KMS-11 (cell line): ENCODE measurements at regions not wholly inside any gene's neighbourhood (a gene's known extent, or its start where the extent isn't known, plus 50 kb on each side); places are given as distances from the start of the nearest gene placed in this dataset.

Experiments used
- H2AFZ ChIP-seq: fragments of 200-600 bp; sonication (generic); 2 replicates; pipeline ENCODE4 v1.6.1; 2016; ENCODE audit warnings: antibody characterized with exemption, mixed run types, low read depth
- H3K27ac ChIP-seq: fragments of 200-600 bp; sonication (generic); 2 replicates; pipeline ENCODE4 v1.6.1; 2016; ENCODE audit warnings: mild to moderate bottlenecking, mixed run types
- H3K27me3 ChIP-seq: fragments of 200-600 bp; sonication (generic); 2 replicates; pipeline ENCODE4 v1.6.1; 2017; ENCODE audit warnings: mild to moderate bottlenecking, low read depth, mixed run types, moderate library complexity; ENCODE audit not compliant: insufficient read depth
- H3K36me3 ChIP-seq: fragments of 200-600 bp; sonication (generic); 2 replicates; pipeline ENCODE4 v1.6.1; 2017; ENCODE audit warnings: mild to moderate bottlenecking, mixed run types; ENCODE audit not compliant: insufficient read depth
- H3K4me1 ChIP-seq: fragments of 200-600 bp; sonication (generic); 2 replicates; pipeline ENCODE4 v1.6.1; 2016; ENCODE audit warnings: mild to moderate bottlenecking, low read depth, mixed run types; ENCODE audit not compliant: poor library complexity, severe bottlenecking
- H3K4me2 ChIP-seq: fragments of 200-600 bp; sonication (generic); 2 replicates; pipeline ENCODE4 v1.7.0; 2016; ENCODE audit warnings: mild to moderate bottlenecking, mixed run types
- H3K4me3 ChIP-seq: fragments of 200-600 bp; sonication (generic); IDR thresholded peaks from 2 replicates; pipeline ENCODE4 v1.6.1; 2017; ENCODE audit warnings: low read depth, low read length, mixed read lengths; ENCODE audit not compliant: insufficient read depth
- H3K79me2 ChIP-seq: fragments of 200-600 bp; sonication (generic); 2 replicates; pipeline ENCODE4 v1.6.1; 2016; ENCODE audit warnings: low read depth, mixed run types; ENCODE audit not compliant: insufficient read depth
- H3K9ac ChIP-seq: fragments of 200-600 bp; sonication (generic); 2 replicates; pipeline ENCODE4 v1.6.1; 2016; ENCODE audit warnings: mild to moderate bottlenecking, mixed run types
- H4K20me1 ChIP-seq: fragments of 200-600 bp; sonication (generic); 2 replicates; pipeline ENCODE4 v1.6.1; 2016; ENCODE audit warnings: mild to moderate bottlenecking, mixed run types; ENCODE audit not compliant: insufficient read depth
- CTCF ChIP-seq: fragments of 200-600 bp; sonication (generic); conservative IDR thresholded peaks from 2 replicates; pipeline ENCODE4 v1.6.1; 2017; ENCODE audit warnings: low read depth, mild to moderate bottlenecking, antibody characterized with exemption, low read length, moderate library complexity, mixed read lengths

DNA sequence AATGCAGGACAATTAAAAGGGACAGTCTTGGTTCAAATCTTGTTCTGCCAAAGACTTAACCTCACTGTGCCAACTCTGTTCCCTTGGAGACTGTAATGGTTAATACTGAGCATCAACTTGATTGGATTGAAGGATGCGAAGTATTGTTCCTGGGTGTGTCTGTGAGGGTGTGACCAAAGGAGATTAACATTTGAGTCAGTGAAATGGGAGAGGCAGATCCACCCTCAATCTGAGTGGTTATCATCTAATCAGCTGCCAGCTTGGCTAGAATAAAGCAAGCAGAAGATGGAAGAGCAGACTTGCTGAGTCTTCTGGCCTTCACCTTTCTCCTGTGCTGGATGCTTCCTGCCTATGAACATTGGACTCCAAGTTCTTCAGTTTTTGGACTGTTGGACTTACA is 474.4 kb downstream of the CD83 start:
- no peak for TF ChIP-seq CTCF
- no peaks in the 10 kb centered on the region for H3K79me2 ChIP-seq
- H3K4me3 ChIP-seq, result no peak overlapping the region
- no peaks in the 10 kb centered on the region for H3K27me3 ChIP-seq
- H3K27ac ChIP-seq, result no peak overlapping the region
- H3K36me3 ChIP-seq, result no peaks in the 10 kb centered on the region
- H2AFZ ChIP-seq, result no peak overlapping the region
- H3K4me2 ChIP-seq, result no peak overlapping the region
- H3K9ac ChIP-seq, result no peak overlapping the region
- no peaks in the 10 kb centered on the region for H4K20me1 ChIP-seq
- no peaks in the 10 kb centered on the region for H3K4me1 ChIP-seq

DNA sequence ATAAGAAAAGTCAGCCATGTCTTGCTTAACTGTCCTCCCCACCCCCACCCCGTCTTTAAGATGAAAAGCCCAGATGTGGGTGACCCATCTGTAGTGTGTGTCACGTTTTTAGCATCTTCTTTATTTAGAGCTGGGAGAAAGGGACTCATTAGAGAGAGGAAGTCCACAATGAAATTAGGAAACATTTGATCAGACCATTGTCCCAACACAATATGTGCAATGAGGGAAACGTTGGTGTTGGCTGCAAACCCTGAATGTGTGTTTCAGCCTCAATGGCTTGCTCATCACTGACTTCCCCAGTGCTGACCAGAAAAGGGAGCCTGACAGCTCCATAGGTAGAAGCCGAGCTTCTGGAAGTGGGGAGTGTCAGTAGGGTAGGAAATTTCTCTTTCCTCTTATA is 475.7 kb downstream of the CD83 start:
- H3K27ac ChIP-seq, result no peak overlapping the region
- H3K4me2 ChIP-seq, result no peak overlapping the region
- H2AFZ ChIP-seq, result no peak overlapping the region
- H3K9ac ChIP-seq, result no peak overlapping the region
- H3K36me3 ChIP-seq, result no peaks in the 10 kb centered on the region
- no peak for TF ChIP-seq CTCF
- no peaks in the 10 kb centered on the region for H3K27me3 ChIP-seq
- no peak overlapping the region for H3K4me3 ChIP-seq
- no peaks in the 10 kb centered on the region for H3K4me1 ChIP-seq
- H4K20me1 ChIP-seq, result no peaks in the 10 kb centered on the region
- no peaks in the 10 kb centered on the region for H3K79me2 ChIP-seq

DNA sequence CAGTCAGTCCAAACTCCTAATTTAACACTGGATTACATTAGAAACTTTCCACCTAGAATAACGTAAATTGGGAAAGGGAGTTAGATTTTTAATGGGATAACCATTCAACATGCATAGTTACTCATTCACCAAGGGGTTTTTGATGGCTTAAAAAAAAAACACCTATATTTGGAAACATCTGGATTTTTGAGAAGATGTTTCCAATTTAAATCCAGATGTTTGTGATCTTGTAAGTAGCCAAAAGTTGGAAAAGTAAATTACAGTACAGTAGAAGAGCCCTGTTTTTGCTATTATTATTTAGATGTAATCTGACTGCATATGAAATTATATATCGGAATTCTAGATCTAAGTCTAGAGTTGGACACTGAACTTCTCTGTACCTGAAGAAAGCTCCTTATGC is 478.2 kb downstream of the CD83 start:
- Histone ChIP-seq H3K27me3 (no peaks in the 10 kb centered on the region), H2AFZ (no peak overlapping the region), H3K9ac (no peak overlapping the region), H3K36me3 (no peaks in the 10 kb centered on the region), H3K79me2 (no peaks in the 10 kb centered on the region), H3K27ac (no peak overlapping the region), H4K20me1 (no peaks in the 10 kb centered on the region), H3K4me2 (no peak overlapping the region), H3K4me1 (no peaks in the 10 kb centered on the region), H3K4me3 (no peak overlapping the region)
- no peak for TF ChIP-seq CTCF

GRCh38 chr6:14596410-14596809 is 478.8 kb downstream of the CD83 start:
- TF ChIP-seq CTCF, result no peak
- Histone ChIP-seq H3K4me2 (no peak overlapping the region), H3K79me2 (no peaks in the 10 kb centered on the region), H3K36me3 (no peaks in the 10 kb centered on the region), H3K4me1 (no peaks in the 10 kb centered on the region), H3K4me3 (no peak overlapping the region), H4K20me1 (no peaks in the 10 kb centered on the region), H2AFZ (no peak overlapping the region), H3K9ac (no peak overlapping the region), H3K27ac (no peak overlapping the region), H3K27me3 (no peaks in the 10 kb centered on the region)

GRCh38 chr6:14597090-14597489 is 479.5 kb downstream of the CD83 start:
- H3K4me1 ChIP-seq, result no peaks in the 10 kb centered on the region
- H4K20me1 ChIP-seq, result no peaks in the 10 kb centered on the region
- H3K4me3 ChIP-seq, result no peak overlapping the region
- no peaks in the 10 kb centered on the region for H3K27me3 ChIP-seq
- TF ChIP-seq CTCF, result no peak
- no peaks in the 10 kb centered on the region for H3K36me3 ChIP-seq
- no peaks in the 10 kb centered on the region for H3K79me2 ChIP-seq
- H2AFZ ChIP-seq, result no peak overlapping the region
- H3K27ac ChIP-seq, result no peak overlapping the region
- H3K9ac ChIP-seq, result no peak overlapping the region
- no peak overlapping the region for H3K4me2 ChIP-seq
